Activated T-cell treated with anti-CD3 and anti-CD28 coated beads, Interleukin-2, amount 50 U/mL, for 24 hours (primary cell): ENCODE measurements at regions not wholly inside any gene's neighbourhood (a gene's known extent, or its start where the extent isn't known, plus 50 kb on each side); places are given as distances from the start of the nearest gene placed in this dataset.

Source experiments
- DNase-seq: peaks from one replicate; pipeline ENCODE4 v3.0.0-alpha.2; 2020
- H3K27ac Mint-ChIP-seq: 2 replicates; pipeline ENCODE4 v1.8.0; 2020; ENCODE audit warnings: mild to moderate bottlenecking, mixed read lengths
- H3K27me3 Mint-ChIP-seq: 2 replicates; pipeline ENCODE4 v1.8.0; 2020; ENCODE audit warnings: mixed read lengths
- H3K36me3 Mint-ChIP-seq: 2 replicates; pipeline ENCODE4 v1.8.0; 2020; ENCODE audit warnings: low read depth, mixed read lengths
- H3K4me1 Mint-ChIP-seq: 2 replicates; pipeline ENCODE4 v1.8.0; 2020; ENCODE audit warnings: low read depth, mixed read lengths
- H3K4me3 Mint-ChIP-seq: 2 replicates; pipeline ENCODE4 v1.8.0; 2020; ENCODE audit warnings: mild to moderate bottlenecking, moderate library complexity, mixed read lengths
- H3K9me3 Mint-ChIP-seq: 2 replicates; pipeline ENCODE4 v1.8.0; 2020; ENCODE audit warnings: mixed read lengths

- Mint-ChIP-seq H3K4me3 (no peak overlapping the region), H3K9me3 (peaks cover 2% of the 10 kb centered on the region), H3K27me3 (no peaks in the 10 kb centered on the region), H3K36me3 (no peaks in the 10 kb centered on the region), H3K27ac (no peak overlapping the region), H3K4me1 (no peaks in the 10 kb centered on the region)
- no peak for DNase-seq
Measured at GRCh38 chr16:9568261-9568660, 476.8 kb downstream of the HAPSTR1 start.

GRCh38 chr16:9570521-9570920 lies 479.1 kb downstream of the HAPSTR1 start:
- H3K4me1 Mint-ChIP-seq, result no peaks in the 10 kb centered on the region
- H3K27ac Mint-ChIP-seq, result no peak overlapping the region
- H3K9me3 Mint-ChIP-seq, result peaks cover 2% of the 10 kb centered on the region
- no peak for DNase-seq
- no peaks in the 10 kb centered on the region for H3K27me3 Mint-ChIP-seq
- H3K36me3 Mint-ChIP-seq, result no peaks in the 10 kb centered on the region
- H3K4me3 Mint-ChIP-seq, result no peak overlapping the region

- DNase-seq, result no peak
- Mint-ChIP-seq H3K27me3 (no peaks in the 10 kb centered on the region), H3K9me3 (peaks cover 6% of the 10 kb centered on the region), H3K4me1 (no peaks in the 10 kb centered on the region), H3K36me3 (no peaks in the 10 kb centered on the region), H3K4me3 (no peak overlapping the region), H3K27ac (no peak overlapping the region)
Measured at GRCh38 chr16:9578459-9578858, 487.0 kb downstream of the HAPSTR1 start.

GRCh38 chr16:9580025-9580424 lies 488.6 kb downstream of the HAPSTR1 start:
- no peaks in the 10 kb centered on the region for H3K4me1 Mint-ChIP-seq
- no peak overlapping the region for H3K27ac Mint-ChIP-seq
- DNase-seq, result no peak
- no peaks in the 10 kb centered on the region for H3K27me3 Mint-ChIP-seq
- peaks cover 9% of the 10 kb centered on the region for H3K9me3 Mint-ChIP-seq
- no peaks in the 10 kb centered on the region for H3K36me3 Mint-ChIP-seq
- H3K4me3 Mint-ChIP-seq, result no peak overlapping the region

- no peaks in the 10 kb centered on the region for H3K27me3 Mint-ChIP-seq
- H3K9me3 Mint-ChIP-seq, result peaks cover 2% of the 10 kb centered on the region
- no peaks in the 10 kb centered on the region for H3K36me3 Mint-ChIP-seq
- H3K27ac Mint-ChIP-seq, result no peak overlapping the region
- no peaks in the 10 kb centered on the region for H3K4me1 Mint-ChIP-seq
- DNase-seq, result no peak
- no peak overlapping the region for H3K4me3 Mint-ChIP-seq
Measured at GRCh38 chr16:9593440-9593839, 502.0 kb downstream of the HAPSTR1 start.

GRCh38 chr16:9594047-9594446 lies 502.6 kb downstream of the HAPSTR1 start:
- Mint-ChIP-seq H3K4me1 (no peaks in the 10 kb centered on the region), H3K9me3 (peaks cover 2% of the 10 kb centered on the region)

GRCh38 chr16:9594946-9595345 lies 503.5 kb downstream of the HAPSTR1 start:
- Mint-ChIP-seq H3K4me3 (no peak overlapping the region), H3K9me3 (peaks cover 2% of the 10 kb centered on the region), H3K4me1 (no peaks in the 10 kb centered on the region), H3K27ac (no peak overlapping the region), H3K36me3 (no peaks in the 10 kb centered on the region), H3K27me3 (no peaks in the 10 kb centered on the region)
- no peak for DNase-seq

More at GRCh38 chr16:9594047-9594446, 502.6 kb downstream of the HAPSTR1 start:
- Mint-ChIP-seq H3K27me3 (no peaks in the 10 kb centered on the region), H3K36me3 (no peaks in the 10 kb centered on the region), H3K27ac (no peak overlapping the region), H3K4me3 (no peak overlapping the region)
- no peak for DNase-seq

- Mint-ChIP-seq H3K4me3 (no peak overlapping the region), H3K27me3 (no peaks in the 10 kb centered on the region), H3K27ac (no peak overlapping the region), H3K36me3 (no peaks in the 10 kb centered on the region), H3K9me3 (peaks cover 2% of the 10 kb centered on the region), H3K4me1 (no peaks in the 10 kb centered on the region)
- DNase-seq, result no peak
Measured at GRCh38 chr16:9595393-9595792, 503.9 kb downstream of the HAPSTR1 start.

- Mint-ChIP-seq H3K9me3 (peaks cover 2% of the 10 kb centered on the region), H3K36me3 (no peaks in the 10 kb centered on the region), H3K27me3 (no peaks in the 10 kb centered on the region), H3K27ac (no peak overlapping the region), H3K4me1 (no peaks in the 10 kb centered on the region), H3K4me3 (no peak overlapping the region)
- DNase-seq, result no peak
Measured at GRCh38 chr16:9596788-9597187, 505.3 kb downstream of the HAPSTR1 start.

- no peaks in the 10 kb centered on the region for H3K4me1 Mint-ChIP-seq
- H3K27me3 Mint-ChIP-seq, result no peaks in the 10 kb centered on the region
- H3K27ac Mint-ChIP-seq, result no peak overlapping the region
- no peak for DNase-seq
- no peaks in the 10 kb centered on the region for H3K36me3 Mint-ChIP-seq
- peaks cover 2% of the 10 kb centered on the region for H3K9me3 Mint-ChIP-seq
- H3K4me3 Mint-ChIP-seq, result no peak overlapping the region
Measured at GRCh38 chr16:9597967-9598730, 506.7 kb downstream of the HAPSTR1 start.

- no peak for DNase-seq
- Mint-ChIP-seq H3K36me3 (no peaks in the 10 kb centered on the region), H3K4me1 (no peaks in the 10 kb centered on the region), H3K27me3 (no peaks in the 10 kb centered on the region), H3K4me3 (no peak overlapping the region), H3K27ac (no peak overlapping the region), H3K9me3 (peaks cover 2% of the 10 kb centered on the region)
Measured at GRCh38 chr16:9598731-9599083, 507.3 kb downstream of the HAPSTR1 start.

- H3K4me1 Mint-ChIP-seq, result no peaks in the 10 kb centered on the region
- no peak overlapping the region for H3K4me3 Mint-ChIP-seq
- no peaks in the 10 kb centered on the region for H3K27me3 Mint-ChIP-seq
- DNase-seq, result no peak
- H3K9me3 Mint-ChIP-seq, result peaks cover 2% of the 10 kb centered on the region
- no peak overlapping the region for H3K27ac Mint-ChIP-seq
- H3K36me3 Mint-ChIP-seq, result no peaks in the 10 kb centered on the region
Measured at GRCh38 chr16:9599415-9600120, 508.1 kb downstream of the HAPSTR1 start.

GRCh38 chr16:9602189-9602588 lies 510.7 kb downstream of the HAPSTR1 start:
- no peaks in the 10 kb centered on the region for H3K36me3 Mint-ChIP-seq
- H3K4me1 Mint-ChIP-seq, result no peaks in the 10 kb centered on the region
- no peaks in the 10 kb centered on the region for H3K27me3 Mint-ChIP-seq
- no peak for DNase-seq
- no peak overlapping the region for H3K4me3 Mint-ChIP-seq
- H3K9me3 Mint-ChIP-seq, result no peaks in the 10 kb centered on the region
- H3K27ac Mint-ChIP-seq, result no peak overlapping the region

- H3K27ac Mint-ChIP-seq, result no peak overlapping the region
- no peaks in the 10 kb centered on the region for H3K27me3 Mint-ChIP-seq
- H3K4me1 Mint-ChIP-seq, result no peaks in the 10 kb centered on the region
- no peak overlapping the region for H3K4me3 Mint-ChIP-seq
- H3K36me3 Mint-ChIP-seq, result no peaks in the 10 kb centered on the region
- no peaks in the 10 kb centered on the region for H3K9me3 Mint-ChIP-seq
- DNase-seq, result no peak
Measured at GRCh38 chr16:9603316-9603715, 511.9 kb downstream of the HAPSTR1 start.

GRCh38 chr16:9607515-9608230 lies 516.2 kb downstream of the HAPSTR1 start:
- no peak for DNase-seq
- Mint-ChIP-seq H3K4me1 (no peaks in the 10 kb centered on the region), H3K9me3 (no peaks in the 10 kb centered on the region), H3K4me3 (no peak overlapping the region), H3K36me3 (no peaks in the 10 kb centered on the region), H3K27ac (no peak overlapping the region), H3K27me3 (no peaks in the 10 kb centered on the region)
